ENCODE measurements at regions not wholly inside any gene's neighbourhood (a gene's known extent, or its start where the extent isn't known, plus 50 kb on each side); places are given as distances from the start of the nearest gene placed in this dataset.
"Not testable (repeated sequence)": the region's sequence is repeated elsewhere in the genome, so short reads cannot be mapped to it uniquely, and the experiment has no call there.

GRCh38 chr7:110461621-110462020 is 629.3 kb upstream of the LRRN3 start:
- no peak overlapping the region for H3K4me2 ChIP-seq (ENCODE audit: low read length)
- H3K79me2 ChIP-seq (ENCODE audit: control insufficient read depth, low read length): no peaks in the 10 kb centered on the region
- no peaks in the 10 kb centered on the region for H3K4me1 ChIP-seq (ENCODE audit: control insufficient read depth, low read length)
- no peak for TF ChIP-seq EZH2phosphoT487 (IDR thresholded peaks at IDR 0.05; ENCODE audit: borderline replicate concordance, low read length)
- no peaks in the 10 kb centered on the region for H3F3A ChIP-seq (ENCODE audit: control insufficient read depth, insufficient read depth)
- no peaks in the 10 kb centered on the region for H3K36me3 ChIP-seq (ENCODE audit: control insufficient read depth, low read length)
- no peaks in the 10 kb centered on the region for H3K9me3 ChIP-seq (ENCODE audit: control insufficient read depth, insufficient read depth, low read length)
- H3K4me3 ChIP-seq (ENCODE audit: low read length): no peak overlapping the region
- no peaks in the 10 kb centered on the region for H3K9me2 ChIP-seq (replicated peaks; ENCODE audit: control insufficient read depth, low read length)
- no peak overlapping the region for H3K27ac ChIP-seq (ENCODE audit: low read depth, low read length)
- no peaks in the 10 kb centered on the region for H4K20me1 ChIP-seq (ENCODE audit: control insufficient read depth, insufficient read depth, low read depth, low read length)
- no peaks in the 10 kb centered on the region for H3K27me3 ChIP-seq (ENCODE audit: control insufficient read depth, low read length)

DNA sequence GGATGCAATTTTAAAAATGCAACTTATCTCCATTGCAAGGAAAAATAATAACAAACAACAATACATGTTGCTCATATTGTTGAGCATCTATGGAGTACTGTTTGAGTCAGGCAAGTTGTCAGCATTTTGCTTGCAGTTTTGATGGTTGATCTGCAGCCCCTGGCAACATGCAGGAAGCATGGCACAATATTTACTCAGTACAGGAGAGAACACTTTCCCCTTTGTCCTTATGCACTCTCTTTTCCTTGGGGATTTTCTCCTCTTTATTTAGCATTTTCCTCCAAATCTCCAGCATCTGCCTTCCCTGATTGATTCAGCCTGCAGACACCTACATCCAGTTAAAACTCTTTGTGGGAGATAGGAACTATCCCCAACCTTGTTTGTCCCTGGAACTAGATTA is 620.5 kb upstream of the LRRN3 start:
- Histone ChIP-seq H3K4me1 (ENCODE audit: control insufficient read depth, low read length) (no peaks in the 10 kb centered on the region), H3K79me2 (ENCODE audit: control insufficient read depth, low read length) (no peaks in the 10 kb centered on the region), H3K27ac (ENCODE audit: low read depth, low read length) (no peak overlapping the region), H3K27me3 (ENCODE audit: control insufficient read depth, low read length) (no peaks in the 10 kb centered on the region), H3F3A (ENCODE audit: control insufficient read depth, insufficient read depth) (no peaks in the 10 kb centered on the region), H3K9me3 (ENCODE audit: control insufficient read depth, insufficient read depth, low read length) (no peaks in the 10 kb centered on the region; the same call in 1 of the 2 replicates), H3K4me2 (ENCODE audit: low read length) (no peak overlapping the region), H3K4me3 (ENCODE audit: low read length) (no peak overlapping the region), H3K9me2 (replicated peaks; ENCODE audit: control insufficient read depth, low read length) (no peaks in the 10 kb centered on the region), H3K36me3 (ENCODE audit: control insufficient read depth, low read length) (no peaks in the 10 kb centered on the region), H4K20me1 (ENCODE audit: control insufficient read depth, insufficient read depth, low read depth, low read length) (no peaks in the 10 kb centered on the region)
- no peak for TF ChIP-seq CTCF (IDR thresholded peaks at IDR 0.05; ENCODE audit: low read depth, low read length, poor library complexity, severe bottlenecking)
- no peak for TF ChIP-seq EZH2phosphoT487 (IDR thresholded peaks at IDR 0.05; ENCODE audit: borderline replicate concordance, low read length)

GRCh38 chr7:110472419-110472818 is 618.5 kb upstream of the LRRN3 start:
- not testable (repeated sequence) for H3K9me3 ChIP-seq (ENCODE audit: control insufficient read depth, insufficient read depth, low read length); H3F3A ChIP-seq (ENCODE audit: control insufficient read depth, insufficient read depth); H3K27ac ChIP-seq (ENCODE audit: low read depth, low read length); H3K36me3 ChIP-seq (ENCODE audit: control insufficient read depth, low read length); H3K27me3 ChIP-seq (ENCODE audit: control insufficient read depth, low read length); H4K20me1 ChIP-seq (ENCODE audit: control insufficient read depth, insufficient read depth, low read depth, low read length); H3K4me2 ChIP-seq (ENCODE audit: low read length); H3K9me2 ChIP-seq (replicated peaks; ENCODE audit: control insufficient read depth, low read length); H3K4me3 ChIP-seq (ENCODE audit: low read length); H3K4me1 ChIP-seq (ENCODE audit: control insufficient read depth, low read length); H3K79me2 ChIP-seq (ENCODE audit: control insufficient read depth, low read length)

- no peaks in the 10 kb centered on the region for H3K79me2 ChIP-seq (ENCODE audit: control insufficient read depth, low read length)
- no peaks in the 10 kb centered on the region for H3K36me3 ChIP-seq (ENCODE audit: control insufficient read depth, low read length)
- peaks cover 5% of the 10 kb centered on the region; the same call in 1 of the 2 replicates for H3K9me3 ChIP-seq (ENCODE audit: control insufficient read depth, insufficient read depth, low read length)
- no peak overlapping the region for H3K4me2 ChIP-seq (ENCODE audit: low read length)
- H3K9me2 ChIP-seq (replicated peaks; ENCODE audit: control insufficient read depth, low read length): no peaks in the 10 kb centered on the region
- no peaks in the 10 kb centered on the region for H4K20me1 ChIP-seq (ENCODE audit: control insufficient read depth, insufficient read depth, low read depth, low read length)
- H3K27ac ChIP-seq (ENCODE audit: low read depth, low read length): no peak overlapping the region
- no peaks in the 10 kb centered on the region for H3F3A ChIP-seq (ENCODE audit: control insufficient read depth, insufficient read depth)
- H3K27me3 ChIP-seq (ENCODE audit: control insufficient read depth, low read length): no peaks in the 10 kb centered on the region
- H3K4me1 ChIP-seq (ENCODE audit: control insufficient read depth, low read length): no peaks in the 10 kb centered on the region
- no peak overlapping the region for H3K4me3 ChIP-seq (ENCODE audit: low read length)
- TF ChIP-seq EZH2phosphoT487 (IDR thresholded peaks at IDR 0.05; ENCODE audit: borderline replicate concordance, low read length): no peak
Observed at GRCh38 chr7:110480964-110481363, 610.0 kb upstream of the LRRN3 start.

DNA sequence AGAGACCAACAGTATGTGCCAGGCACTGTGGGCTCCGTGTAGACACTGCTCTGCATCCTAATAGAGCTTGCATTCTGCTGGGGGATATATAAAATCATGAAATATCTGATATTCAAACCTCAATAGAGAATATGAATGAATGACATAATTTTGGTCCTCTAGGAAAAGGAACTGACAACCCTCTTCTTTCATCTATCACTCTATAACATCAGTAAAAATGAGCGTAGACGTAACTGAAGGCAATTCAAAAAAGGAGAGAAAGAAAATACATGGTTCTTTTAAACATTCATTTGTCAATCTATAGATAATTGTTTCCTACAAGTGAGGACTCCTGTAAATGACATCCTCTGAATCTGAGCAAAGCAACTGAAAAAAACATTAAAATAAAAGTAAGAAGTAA is 607.4 kb upstream of the LRRN3 start:
- Histone ChIP-seq H3K9me2 (replicated peaks; ENCODE audit: control insufficient read depth, low read length) (no peaks in the 10 kb centered on the region), H3K79me2 (ENCODE audit: control insufficient read depth, low read length) (no peaks in the 10 kb centered on the region), H3K9me3 (ENCODE audit: control insufficient read depth, insufficient read depth, low read length) (peaks cover 5% of the 10 kb centered on the region; the same call in 1 of the 2 replicates), H3K27me3 (ENCODE audit: control insufficient read depth, low read length) (no peaks in the 10 kb centered on the region), H3K27ac (ENCODE audit: low read depth, low read length) (no peak overlapping the region), H3K36me3 (ENCODE audit: control insufficient read depth, low read length) (no peaks in the 10 kb centered on the region), H4K20me1 (ENCODE audit: control insufficient read depth, insufficient read depth, low read depth, low read length) (no peaks in the 10 kb centered on the region), H3K4me2 (ENCODE audit: low read length) (no peak overlapping the region), H3F3A (ENCODE audit: control insufficient read depth, insufficient read depth) (no peaks in the 10 kb centered on the region), H3K4me3 (ENCODE audit: low read length) (no peak overlapping the region), H3K4me1 (ENCODE audit: control insufficient read depth, low read length) (no peaks in the 10 kb centered on the region)
- no peak for TF ChIP-seq CTCF (IDR thresholded peaks at IDR 0.05; ENCODE audit: low read depth, low read length, poor library complexity, severe bottlenecking)
